ENCODE measurements at regions not wholly inside any gene's neighbourhood (a gene's known extent, or its start where the extent isn't known, plus 50 kb on each side); places are given as distances from the start of the nearest gene placed in this dataset.
"Not testable (repeated sequence)": the region's sequence is repeated elsewhere in the genome, so short reads cannot be mapped to it uniquely, and the experiment has no call there.

GRCh38 chr9:88287972-88288371 lies 100.3 kb upstream of the SPIN1 start:
- DNase-seq (ENCODE audit: low read depth in 4 of 4, low spot score in 2 of 4) = no peak

- DNase-seq (ENCODE audit: low read depth in 4 of 4, low spot score in 2 of 4) = no peak
Observed at GRCh38 chr9:88280816-88281382, 107.3 kb upstream of the SPIN1 start.

DNA sequence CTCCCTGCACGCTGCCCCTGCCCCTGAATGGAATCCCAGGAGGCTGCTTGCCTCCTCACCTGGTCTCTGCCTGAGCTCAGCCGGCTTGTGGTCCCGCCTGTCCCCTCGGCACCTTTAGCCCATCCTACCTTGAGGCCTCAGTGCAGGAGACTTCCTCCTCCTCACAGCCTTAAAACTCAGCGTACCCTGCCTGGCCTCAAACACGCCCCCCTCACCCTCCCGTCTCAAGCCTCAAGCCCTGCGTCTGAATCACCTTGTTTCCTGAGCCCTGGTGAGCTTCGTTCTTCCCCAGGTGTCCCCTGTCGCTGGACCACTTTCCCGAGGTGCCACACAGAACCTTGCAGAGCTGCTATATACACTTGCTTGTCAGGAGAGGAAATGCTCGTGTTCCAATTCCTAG lies 110.2 kb upstream of the SPIN1 start:
- DNase-seq (ENCODE audit: low read depth in 4 of 4, low spot score in 2 of 4) = no peak

GRCh38 chr9:88274078-88274477 lies 114.2 kb upstream of the SPIN1 start:
- DNase-seq (ENCODE audit: low read depth in 4 of 4, low spot score in 2 of 4) = no peak

DNA sequence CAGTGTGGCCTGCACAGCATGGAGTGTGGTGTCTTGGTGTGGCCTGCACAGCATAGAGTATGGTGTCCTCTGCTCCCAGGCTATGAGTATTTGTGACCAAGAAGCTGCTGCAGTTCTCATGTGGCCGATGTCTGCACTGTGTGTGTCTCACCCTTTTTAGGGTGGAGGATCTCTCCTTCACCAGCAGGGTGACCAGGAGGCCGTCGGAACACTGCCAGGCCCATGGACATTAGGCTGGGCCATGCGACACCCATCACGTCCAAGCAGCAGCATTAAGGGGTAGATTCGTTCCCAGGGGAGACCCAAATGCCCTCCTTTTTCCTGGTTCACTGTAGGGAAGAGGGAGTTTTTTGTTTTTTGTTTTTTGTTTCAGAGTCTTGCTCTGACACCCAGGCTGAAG lies 115.3 kb upstream of the SPIN1 start:
- no peak for DNase-seq (ENCODE audit: low read depth in 4 of 4, low spot score in 2 of 4)

DNA sequence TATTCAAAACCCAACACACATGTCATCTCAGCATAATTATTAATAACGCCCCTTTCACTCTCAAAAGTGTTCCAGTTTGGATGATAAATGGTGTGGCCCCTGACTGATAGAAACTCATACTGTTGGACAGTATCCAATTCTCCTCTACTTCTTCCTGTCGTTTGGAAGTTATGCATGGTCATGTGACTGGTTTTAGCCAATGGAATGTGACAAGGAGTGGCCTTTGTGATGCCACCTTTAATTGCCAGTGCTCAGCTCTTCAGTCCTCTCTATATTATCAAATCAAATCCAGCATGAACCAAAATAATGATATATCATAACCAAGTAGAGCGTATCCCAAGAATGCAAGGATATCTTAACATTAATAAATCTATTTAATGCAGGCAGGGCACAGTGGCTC lies 117.8 kb upstream of the SPIN1 start:
- no peak for DNase-seq (ENCODE audit: low read depth in 4 of 4, low spot score in 2 of 4)

GRCh38 chr9:88268886-88269285 lies 119.4 kb upstream of the SPIN1 start:
- no peak for DNase-seq (ENCODE audit: low read depth in 4 of 4, low spot score in 2 of 4)

- DNase-seq (ENCODE audit: low read depth in 4 of 4, low spot score in 2 of 4) = no peak
Observed at GRCh38 chr9:88267283-88267682, 121.0 kb upstream of the SPIN1 start.

DNA sequence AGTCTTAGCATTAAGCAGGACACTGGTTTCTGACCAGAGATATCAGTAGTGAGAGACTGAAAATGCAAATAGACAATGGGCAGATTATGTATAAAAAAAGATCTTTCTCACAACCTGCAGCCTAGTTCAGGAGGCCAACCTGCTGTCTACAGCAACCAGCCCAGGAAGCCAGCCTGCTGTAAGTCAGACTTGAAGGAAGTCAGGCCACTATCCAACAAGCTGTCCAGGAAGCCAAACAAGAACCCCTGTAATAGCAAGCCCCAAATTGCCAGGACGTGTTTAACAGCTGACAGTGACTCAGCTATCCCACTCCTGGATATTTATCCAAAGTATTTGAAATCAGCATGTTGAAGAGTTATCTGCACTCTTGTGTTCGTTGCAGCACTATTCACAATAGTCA lies 121.8 kb upstream of the SPIN1 start:
- DNase-seq (ENCODE audit: low read depth in 4 of 4, low spot score in 2 of 4) = no peak

- DNase-seq (ENCODE audit: low read depth in 4 of 4, low spot score in 2 of 4) = no peak
Observed at GRCh38 chr9:88259001-88259400, 120.7 kb upstream of the SPATA31C2 start.

DNA sequence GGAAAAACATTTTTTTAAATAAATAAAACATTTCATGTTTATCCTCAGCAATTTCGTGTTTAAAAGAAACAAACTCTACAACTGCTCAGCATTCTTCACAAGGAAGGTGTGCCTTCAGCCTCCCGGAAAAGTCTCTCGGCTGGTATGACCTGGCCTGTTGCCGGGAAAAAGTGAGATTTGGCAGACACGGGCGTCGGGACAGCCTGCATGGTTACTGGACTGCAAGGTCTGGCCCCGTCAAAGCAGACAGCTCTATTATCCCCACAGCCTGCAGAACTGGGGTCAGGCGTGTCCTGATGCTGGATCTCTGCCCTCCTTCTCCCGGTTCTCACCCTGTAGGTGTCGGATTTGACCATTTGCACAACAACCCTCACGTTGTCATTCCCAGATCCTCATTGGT lies 120.3 kb upstream of the SPATA31C2 start:
- no peak for DNase-seq (ENCODE audit: low read depth in 4 of 4, low spot score in 2 of 4)

DNA sequence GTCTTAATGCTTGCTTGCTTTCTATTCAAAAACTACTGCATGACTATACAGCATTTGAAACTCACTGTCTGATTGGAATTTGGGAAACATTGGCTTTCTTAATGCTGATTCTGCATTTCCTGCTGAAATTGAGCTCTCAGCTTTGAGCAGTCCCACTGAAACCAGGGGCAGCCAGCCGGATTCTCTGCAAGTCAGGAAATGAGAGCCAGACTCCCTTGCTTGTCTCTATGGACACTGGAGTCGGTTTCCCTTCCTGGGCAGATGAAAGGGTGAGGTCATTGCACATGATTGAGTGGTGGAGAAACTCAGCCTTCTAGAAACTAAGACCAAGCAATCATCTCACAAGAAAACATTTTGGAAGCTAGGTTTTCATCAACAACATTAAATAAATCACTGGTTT lies 119.7 kb upstream of the SPATA31C2 start:
- DNase-seq (ENCODE audit: low read depth in 4 of 4, low spot score in 2 of 4) = peak; percentile 60 to 74 (median 68)

GRCh38 chr9:88256216-88256615 lies 117.9 kb upstream of the SPATA31C2 start:
- no peak for DNase-seq (ENCODE audit: low read depth in 4 of 4, low spot score in 2 of 4)

DNA sequence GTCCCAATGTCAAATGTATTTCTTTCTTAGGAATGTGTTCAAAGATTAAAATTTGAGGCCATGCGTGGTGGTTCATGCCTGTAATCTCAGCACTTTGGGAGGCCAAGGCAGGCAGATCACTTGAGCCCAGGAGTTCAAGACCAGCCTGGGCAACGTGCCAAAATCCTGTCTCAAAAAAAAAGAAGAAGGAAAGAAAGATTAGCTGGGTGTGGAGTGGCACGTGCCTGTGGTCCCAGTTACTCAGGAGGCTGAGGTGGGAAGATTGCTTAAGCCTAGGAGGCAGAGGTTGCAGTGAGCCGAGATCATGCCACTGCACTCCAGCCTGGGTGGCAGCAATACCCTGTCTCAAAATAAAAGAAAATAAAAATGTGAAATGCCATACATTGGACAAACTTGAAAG lies 117.5 kb upstream of the SPATA31C2 start:
- DNase-seq (ENCODE audit: low read depth in 4 of 4, low spot score in 2 of 4) = not testable (repeated sequence)

DNA sequence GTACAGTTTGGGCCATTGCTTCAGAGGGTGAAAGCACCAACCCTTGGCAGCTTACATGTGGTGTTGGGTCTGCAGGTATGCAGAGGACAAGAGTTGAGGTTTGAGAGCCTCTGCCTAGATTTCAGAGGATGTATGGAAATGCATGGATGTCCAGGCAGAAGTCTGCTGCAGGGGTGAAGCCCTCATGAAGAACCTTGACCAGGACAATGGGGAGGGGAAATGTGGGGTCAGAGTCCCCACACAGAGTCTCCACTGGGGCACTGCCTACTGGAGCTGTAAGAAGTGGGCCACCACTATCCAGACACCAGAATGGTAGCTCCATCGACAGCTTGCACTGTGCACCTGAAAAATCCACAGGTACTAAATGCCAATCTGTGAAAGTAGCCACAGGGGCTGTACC lies 113.6 kb upstream of the SPATA31C2 start:
- DNase-seq (ENCODE audit: low read depth in 4 of 4, low spot score in 2 of 4) = no peak

- DNase-seq (ENCODE audit: low read depth in 4 of 4, low spot score in 2 of 4) = no peak
Observed at GRCh38 chr9:88243736-88244135, 105.5 kb upstream of the SPATA31C2 start.

DNA sequence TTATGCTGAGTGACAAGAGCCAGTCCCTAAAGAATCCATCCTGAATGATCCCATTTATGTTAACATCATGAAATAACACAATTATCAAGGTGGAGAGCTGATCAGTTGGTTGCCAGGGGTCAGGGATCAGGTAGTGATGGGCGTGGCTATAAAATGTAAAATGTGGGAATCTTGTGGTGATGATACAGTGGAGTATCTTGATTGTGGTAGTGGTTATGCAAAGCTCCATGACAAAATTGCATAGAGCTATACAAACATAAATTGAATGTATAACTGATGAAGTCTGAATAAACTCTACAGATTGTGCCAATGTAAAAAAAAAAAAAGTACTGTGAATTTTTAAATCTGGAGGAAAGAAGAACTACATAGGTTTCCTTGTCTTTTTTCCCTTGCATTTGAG lies 104.6 kb upstream of the SPATA31C2 start:
- no peak for DNase-seq (ENCODE audit: low read depth in 4 of 4, low spot score in 2 of 4)

GRCh38 chr9:88237991-88238571 lies 99.8 kb upstream of the SPATA31C2 start:
- DNase-seq (ENCODE audit: low read depth in 4 of 4, low spot score in 2 of 4) = no peak

DNA sequence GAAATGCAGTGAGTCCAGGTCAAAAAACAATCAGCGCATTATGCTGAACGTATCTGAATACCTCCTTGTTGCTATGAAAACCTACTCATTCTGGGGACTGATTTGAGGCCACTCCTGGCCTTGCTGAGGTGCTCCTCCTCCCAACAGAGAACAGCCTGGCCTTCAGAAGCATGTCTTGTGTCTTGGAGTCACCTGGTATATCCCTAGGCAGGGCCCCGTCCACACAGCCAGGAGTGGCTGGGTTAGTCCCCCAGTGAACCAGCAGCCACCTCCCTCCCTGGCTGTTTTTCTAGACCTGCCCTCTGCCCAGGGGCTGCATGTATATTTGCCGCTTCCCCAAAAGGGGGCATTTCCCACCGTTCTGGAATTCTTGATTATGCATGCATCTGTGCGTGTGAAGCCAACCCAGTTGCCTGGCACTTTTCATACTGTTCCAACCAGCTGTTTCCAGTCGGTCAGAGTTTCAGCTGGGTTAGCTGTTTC lies 99.2 kb upstream of the SPATA31C2 start:
- no peak for DNase-seq (ENCODE audit: low read depth in 4 of 4, low spot score in 2 of 4)

GRCh38 chr9:88236511-88237478 lies 98.5 kb upstream of the SPATA31C2 start:
- DNase-seq (ENCODE audit: low read depth in 4 of 4, low spot score in 2 of 4) = no peak

DNA sequence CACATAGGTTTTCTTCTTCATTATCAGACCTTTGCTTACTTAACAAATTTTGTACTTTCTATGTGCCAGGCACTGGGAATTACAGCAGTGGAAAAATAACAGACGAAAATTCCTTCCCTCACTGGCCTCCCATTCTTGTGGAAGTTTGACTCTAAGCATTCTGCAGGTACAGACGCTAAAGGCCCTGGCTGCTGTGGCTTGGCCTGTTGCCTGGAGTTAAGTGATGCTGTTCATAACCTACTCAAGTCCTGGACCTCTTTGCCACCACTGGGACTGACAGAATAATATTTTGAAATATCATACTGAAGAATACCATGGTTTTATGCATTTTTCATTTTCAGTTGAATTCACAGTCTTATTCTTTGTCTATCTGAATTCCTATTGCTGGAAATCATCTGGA lies 97.3 kb upstream of the SPATA31C2 start:
- DNase-seq (ENCODE audit: low read depth in 4 of 4, low spot score in 2 of 4) = no peak

GRCh38 chr9:88234114-88234513 lies 95.8 kb upstream of the SPATA31C2 start:
- no peak for DNase-seq (ENCODE audit: low read depth in 4 of 4, low spot score in 2 of 4)
